Esophagus squamous epithelium (tissue), 4 donors: ENCODE measurements at regions not wholly inside any gene's neighbourhood (a gene's known extent, or its start where the extent isn't known, plus 50 kb on each side); places are given as distances from the start of the nearest gene placed in this dataset.

Experiments
- CTCF ChIP-seq, 6 experiments: fragments of 450-650 bp in 4 of 6; fragments of 200-600 bp in 2 of 6; sonication (generic) in 2 of 6; IDR thresholded peaks; one replicate each; pipeline ENCODE4 v1.5.1; 2016 to 2019; ENCODE audit warnings: antibody characterized with exemption in 6 of 6, mild to moderate bottlenecking in 4 of 6, moderate library complexity in 4 of 6
- POLR2A ChIP-seq, 4 donors: fragments of 450-650 bp; IDR thresholded peaks; one replicate each; pipeline ENCODE4 v1.6.1; 2017; ENCODE audit warnings: antibody characterized with exemption in 4 of 4, mild to moderate bottlenecking in 4 of 4, moderate library complexity in 3 of 4

DNA sequence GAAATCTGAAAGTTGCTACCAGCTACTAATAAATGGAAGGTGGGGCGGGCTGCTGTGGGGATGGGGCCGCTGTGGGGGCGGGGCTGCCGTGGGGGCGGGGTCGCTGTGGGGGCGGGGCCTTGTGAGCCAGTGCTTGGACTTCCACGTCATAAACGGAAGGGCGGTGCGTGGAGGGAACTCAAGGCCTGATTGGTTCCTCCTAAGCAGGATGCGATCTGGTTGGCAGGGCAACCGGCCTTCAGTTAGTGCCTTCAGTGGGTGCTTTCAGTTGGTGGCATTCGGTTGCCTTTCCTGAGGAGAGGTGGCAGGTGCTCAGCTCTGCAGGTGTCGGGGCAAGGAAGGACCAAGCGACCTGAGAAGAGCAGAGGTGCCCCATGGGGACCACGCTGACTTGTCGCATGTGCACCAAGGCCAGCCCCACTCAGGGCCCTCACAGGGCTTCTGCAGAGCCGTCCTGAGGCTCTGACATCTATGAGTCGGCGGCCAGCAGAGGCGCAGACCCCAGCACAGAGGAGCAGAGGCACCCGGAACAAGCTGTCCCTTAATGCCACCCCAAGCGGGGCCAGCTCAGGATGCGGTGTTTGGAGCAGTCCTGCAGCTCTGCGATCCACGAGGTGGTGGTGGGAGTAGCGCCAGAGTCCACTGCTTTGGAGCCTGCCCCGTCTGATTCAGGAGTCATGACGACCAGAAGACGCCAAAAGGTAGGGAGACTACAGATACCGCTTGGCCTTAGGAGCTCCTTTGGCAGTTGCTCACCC lies 54.4 kb upstream of the PDSS1 start:
- TF ChIP-seq CTCF (IDR thresholded peaks at IDR 0.05) (no peak), POLR2A (IDR thresholded peaks at IDR 0.05) (no peak)
